CD4-positive, alpha-beta memory T cell (primary cell): ENCODE measurements at regions not wholly inside any gene's neighbourhood (a gene's known extent, or its start where the extent isn't known, plus 50 kb on each side); places are given as distances from the start of the nearest gene placed in this dataset.

Experiments
- CTCF ChIA-PET: fragments of 350-600 bp; sonication (Branson Sonifier 250); formaldehyde crosslinking; loops from one replicate; lab custom pipeline; 2021; ENCODE audit warnings: inconsistent platforms; ENCODE audit not compliant: partially characterized antibody; lab: Charles Lee
- POLR2A ChIA-PET: fragments of 350-600 bp; sonication (Branson Sonifier 250); formaldehyde crosslinking; loops from one replicate; lab custom pipeline; 2021; ENCODE audit not compliant: partially characterized antibody; lab: Charles Lee
- DNase-seq, 5 donors: peaks; one replicate each; pipeline versions ENCODE4 v3.0.0 to v3.0.0-alpha.2; 2020 to 2022; ENCODE audit warnings: mixed read lengths in 1 of 5
- H3K27ac ChIP-seq: one replicate; pipeline ENCODE4 v1.7.0; 2013; ENCODE audit warnings: low read depth, low read length
- H3K27me3 ChIP-seq: 2 replicates; pipeline ENCODE4 v1.7.0; 2013; ENCODE audit warnings: mild to moderate bottlenecking, low read length, moderate library complexity; ENCODE audit not compliant: insufficient read depth
- H3K36me3 ChIP-seq: 2 replicates; pipeline ENCODE4 v1.7.0; 2013; ENCODE audit warnings: mild to moderate bottlenecking, low read length, moderate library complexity; ENCODE audit not compliant: insufficient read depth
- H3K4me1 ChIP-seq: 2 replicates; pipeline ENCODE4 v1.7.0; 2013; ENCODE audit warnings: mild to moderate bottlenecking, low read length, moderate library complexity; ENCODE audit not compliant: insufficient read depth
- H3K4me3 ChIP-seq, 2 donors: one replicate each; pipeline ENCODE4 v1.7.0; 2013; ENCODE audit warnings: low read length in 2 of 2, mild to moderate bottlenecking in 1 of 2
- H3K9me3 ChIP-seq, 2 donors: one replicate each; pipeline ENCODE4 v1.7.0; 2013; ENCODE audit warnings: low read length in 2 of 2, control low read depth in 1 of 2; ENCODE audit not compliant: control insufficient read depth in 1 of 2
- H3K27ac Mint-ChIP-seq, 7 donors: one replicate each; pipeline ENCODE4 v1.8.0; 2020 to 2021; ENCODE audit warnings: mixed read lengths in 7 of 7, mild to moderate bottlenecking in 6 of 7, inconsistent platforms in 3 of 7, moderate library complexity in 3 of 7
- H3K27me3 Mint-ChIP-seq, 2 donors: one replicate each; pipeline ENCODE4 v1.8.0; 2020 to 2021; ENCODE audit warnings: mixed read lengths in 2 of 2
- H3K36me3 Mint-ChIP-seq, 2 donors: one replicate each; pipeline ENCODE4 v1.8.0; 2020 to 2021; ENCODE audit warnings: mixed read lengths in 2 of 2, inconsistent platforms in 1 of 2, mild to moderate bottlenecking in 1 of 2
- H3K4me1 Mint-ChIP-seq, 4 donors: one replicate each; pipeline ENCODE4 v1.8.0; 2020 to 2021; ENCODE audit warnings: mixed read lengths in 4 of 4, mild to moderate bottlenecking in 1 of 4
- H3K4me3 Mint-ChIP-seq, 8 donors: one replicate each; pipeline ENCODE4 v1.8.0; 2020 to 2021; ENCODE audit warnings: mixed read lengths in 8 of 8, mild to moderate bottlenecking in 7 of 8, moderate library complexity in 6 of 8, inconsistent platforms in 3 of 8
- H3K9me3 Mint-ChIP-seq, 8 donors: one replicate each; pipeline ENCODE4 v1.8.0; 2020 to 2021; ENCODE audit warnings: mixed read lengths in 8 of 8, mild to moderate bottlenecking in 5 of 8, inconsistent platforms in 3 of 8, moderate library complexity in 1 of 8
- intact Hi-C: fragments of 100-400 bp; cut with micrococcal nuclease; formaldehyde crosslinking; loops from one replicate; pipeline ENCODE4 v1.15.1; 2023

GRCh38 chr5:163022582-163023128, 414.7 kb upstream of the CCNG1 start:
- Histone ChIP-seq H3K9me3 (no peaks in the 10 kb centered on the region), H3K36me3 (no peaks in the 10 kb centered on the region), H3K27ac (no peak overlapping the region), H3K4me1 (no peaks in the 10 kb centered on the region), H3K27me3 (no peaks in the 10 kb centered on the region), H3K4me3 (no peak overlapping the region)
- H3K27me3 Mint-ChIP-seq = no peaks in the 10 kb centered on the region
- H3K36me3 Mint-ChIP-seq = no peaks in the 10 kb centered on the region
- CTCF ChIA-PET = no interaction called here
- no peak overlapping the region for H3K27ac Mint-ChIP-seq
- no peaks in the 10 kb centered on the region for H3K4me1 Mint-ChIP-seq
- peaks cover 0 to 11% (median 4%) of the 10 kb centered on the region in 8 donors for H3K9me3 Mint-ChIP-seq
- intact Hi-C loops = no loop called here
- DNase-seq = no peak
- POLR2A ChIA-PET = no interaction called here
- H3K4me3 Mint-ChIP-seq = no peak overlapping the region

GRCh38 chr5:163023846-163024245, 413.5 kb upstream of the CCNG1 start:
- POLR2A ChIA-PET = no interaction called here
- no peak overlapping the region for H3K4me3 Mint-ChIP-seq

GRCh38 chr5:163024936-163025335, 412.5 kb upstream of the CCNG1 start:
- no peak overlapping the region for H3K27ac Mint-ChIP-seq
- DNase-seq = no peak
- Histone ChIP-seq H3K27ac (no peak overlapping the region), H3K27me3 (no peaks in the 10 kb centered on the region), H3K4me3 (no peak overlapping the region), H3K36me3 (no peaks in the 10 kb centered on the region), H3K9me3 (no peaks in the 10 kb centered on the region), H3K4me1 (no peaks in the 10 kb centered on the region)
- no peaks in the 10 kb centered on the region for H3K27me3 Mint-ChIP-seq
- H3K4me1 Mint-ChIP-seq = no peaks in the 10 kb centered on the region
- intact Hi-C loops = no loop called here
- H3K9me3 Mint-ChIP-seq = peaks cover 0 to 11% (median 6%) of the 10 kb centered on the region in 8 donors
- H3K36me3 Mint-ChIP-seq = no peaks in the 10 kb centered on the region
- CTCF ChIA-PET = no interaction called here
- no peak overlapping the region for H3K4me3 Mint-ChIP-seq
- POLR2A ChIA-PET = no interaction called here

More at GRCh38 chr5:163023846-163024245, 413.5 kb upstream of the CCNG1 start:
- peaks cover 0 to 12% (median 5%) of the 10 kb centered on the region in 8 donors for H3K9me3 Mint-ChIP-seq
- no peak overlapping the region for H3K27ac Mint-ChIP-seq
- Histone ChIP-seq H3K9me3 (no peaks in the 10 kb centered on the region), H3K4me3 (no peak overlapping the region), H3K36me3 (no peaks in the 10 kb centered on the region), H3K4me1 (no peaks in the 10 kb centered on the region), H3K27me3 (no peaks in the 10 kb centered on the region), H3K27ac (no peak overlapping the region)
- no peaks in the 10 kb centered on the region for H3K27me3 Mint-ChIP-seq
- H3K4me1 Mint-ChIP-seq = no peaks in the 10 kb centered on the region
- CTCF ChIA-PET = no interaction called here
- no peak for DNase-seq
- intact Hi-C loops = no loop called here
- no peaks in the 10 kb centered on the region for H3K36me3 Mint-ChIP-seq

GRCh38 chr5:163033656-163034055, 403.7 kb upstream of the CCNG1 start:
- CTCF ChIA-PET = no interaction called here
- Histone ChIP-seq H3K27ac (no peak overlapping the region), H3K4me1 (no peaks in the 10 kb centered on the region), H3K27me3 (no peaks in the 10 kb centered on the region), H3K4me3 (no peak overlapping the region), H3K36me3 (no peaks in the 10 kb centered on the region), H3K9me3 (no peaks in the 10 kb centered on the region)
- no peak overlapping the region for H3K27ac Mint-ChIP-seq
- H3K4me3 Mint-ChIP-seq = no peak overlapping the region
- H3K9me3 Mint-ChIP-seq = peaks cover under 1 to 14% (median 8%) of the 10 kb centered on the region in 8 donors
- no peaks in the 10 kb centered on the region for H3K36me3 Mint-ChIP-seq
- no peak for DNase-seq
- H3K27me3 Mint-ChIP-seq = peaks cover 0 to 1% of the 10 kb centered on the region in 2 donors
- POLR2A ChIA-PET = no interaction called here
- intact Hi-C loops = no loop called here
- no peaks in the 10 kb centered on the region for H3K4me1 Mint-ChIP-seq

- no peak overlapping the region for H3K27ac ChIP-seq
- ChIA-PET CTCF (no interaction called here), POLR2A (no interaction called here)
- H3K4me1 ChIP-seq = no peaks in the 10 kb centered on the region
- no peaks in the 10 kb centered on the region for H3K27me3 ChIP-seq
- no peak for DNase-seq
- peaks cover 0 to 1% of the 10 kb centered on the region in 2 donors for H3K27me3 Mint-ChIP-seq
- no peak overlapping the region for H3K27ac Mint-ChIP-seq
- intact Hi-C loops = no loop called here
- no peaks in the 10 kb centered on the region for H3K36me3 ChIP-seq
- no peaks in the 10 kb centered on the region for H3K9me3 ChIP-seq
- no peak overlapping the region for H3K4me3 Mint-ChIP-seq
- no peaks in the 10 kb centered on the region for H3K36me3 Mint-ChIP-seq
- peaks cover 5 to 23% (median 10%) of the 10 kb centered on the region in 8 donors for H3K9me3 Mint-ChIP-seq
- no peaks in the 10 kb centered on the region for H3K4me1 Mint-ChIP-seq
- no peak overlapping the region for H3K4me3 ChIP-seq
Measured at GRCh38 chr5:163041254-163041653, 396.1 kb upstream of the CCNG1 start.

GRCh38 chr5:163079618-163080017, 357.8 kb upstream of the CCNG1 start:
- Mint-ChIP-seq H3K4me3 (no peak overlapping the region), H3K27me3 (no peaks in the 10 kb centered on the region), H3K27ac (no peak overlapping the region), H3K36me3 (no peaks in the 10 kb centered on the region), H3K9me3 (peaks cover 2 to 48% (median 22%) of the 10 kb centered on the region in 8 donors), H3K4me1 (no peaks in the 10 kb centered on the region)
- H3K4me1 ChIP-seq = no peaks in the 10 kb centered on the region
- H3K27ac ChIP-seq = no peak overlapping the region
- H3K27me3 ChIP-seq = no peaks in the 10 kb centered on the region
- CTCF ChIA-PET = no interaction called here
- no peak overlapping the region for H3K4me3 ChIP-seq
- H3K36me3 ChIP-seq = no peaks in the 10 kb centered on the region
- intact Hi-C loops = no loop called here
- no peak for DNase-seq
- POLR2A ChIA-PET = no interaction called here
- no peaks in the 10 kb centered on the region for H3K9me3 ChIP-seq

- Mint-ChIP-seq H3K4me1 (no peaks in the 10 kb centered on the region), H3K36me3 (no peaks in the 10 kb centered on the region), H3K27ac (no peak overlapping the region), H3K9me3 (peaks cover 0 to 7% (median 2%) of the 10 kb centered on the region in 8 donors), H3K4me3 (no peak overlapping the region), H3K27me3 (no peaks in the 10 kb centered on the region)
- H3K4me3 ChIP-seq = no peak overlapping the region
- no peaks in the 10 kb centered on the region for H3K9me3 ChIP-seq
- no peak for DNase-seq
- ChIA-PET CTCF (no interaction called here), POLR2A (no interaction called here)
- no peak overlapping the region for H3K27ac ChIP-seq
- no peaks in the 10 kb centered on the region for H3K4me1 ChIP-seq
- intact Hi-C loops = no loop called here
- H3K36me3 ChIP-seq = no peaks in the 10 kb centered on the region
- H3K27me3 ChIP-seq = no peaks in the 10 kb centered on the region
Measured at GRCh38 chr5:163089230-163089629, 348.2 kb upstream of the CCNG1 start.

- no peak overlapping the region for H3K4me3 ChIP-seq
- intact Hi-C loops = no loop called here
- ChIA-PET CTCF (no interaction called here), POLR2A (no interaction called here)
- Mint-ChIP-seq H3K27ac (no peak overlapping the region), H3K36me3 (no peaks in the 10 kb centered on the region), H3K4me3 (no peak overlapping the region), H3K4me1 (no peaks in the 10 kb centered on the region), H3K9me3 (peaks cover 0 to 7% (median 2%) of the 10 kb centered on the region in 8 donors), H3K27me3 (no peaks in the 10 kb centered on the region)
- no peaks in the 10 kb centered on the region for H3K36me3 ChIP-seq
- H3K27ac ChIP-seq = no peak overlapping the region
- no peaks in the 10 kb centered on the region for H3K9me3 ChIP-seq
- H3K27me3 ChIP-seq = no peaks in the 10 kb centered on the region
- H3K4me1 ChIP-seq = no peaks in the 10 kb centered on the region
- no peak for DNase-seq
Measured at GRCh38 chr5:163089926-163090325, 347.5 kb upstream of the CCNG1 start.
